LNCaP clone FGC (cell line): ENCODE measurements at regions not wholly inside any gene's neighbourhood (a gene's known extent, or its start where the extent isn't known, plus 50 kb on each side); places are given as distances from the start of the nearest gene placed in this dataset.
"Not testable (repeated sequence)": the region's sequence is repeated elsewhere in the genome, so short reads cannot be mapped to it uniquely, and the experiment has no call there.

Experiments
- DNase-seq: peaks from one replicate; pipeline ENCODE4 v3.0.0-alpha.2; 2011; ENCODE audit warnings: low read depth
- H3K4me3 ChIP-seq: 2 replicates; pipeline ENCODE4 v1.5.1; 2011; ENCODE audit warnings: mild to moderate bottlenecking, low read depth, low read length, control low read depth
- CTCF ChIP-seq: IDR thresholded peaks from 2 replicates; pipeline ENCODE4 v1.5.1; 2012; ENCODE audit warnings: mild to moderate bottlenecking; ENCODE audit not compliant: control insufficient read depth, insufficient read depth; ENCODE audit errors: extremely low read depth

- no peak for TF ChIP-seq CTCF
- H3K4me3 ChIP-seq, result no peak overlapping the region
- DNase-seq, result no peak
These were observed 119.1 kb upstream of the CLINT1 start for GRCh38 chr5:157978061-157978460.

- no peak for DNase-seq
- no peak overlapping the region for H3K4me3 ChIP-seq
- no peak for TF ChIP-seq CTCF
These were observed 117.5 kb upstream of the CLINT1 start for GRCh38 chr5:157976429-157976828.

- DNase-seq, result no peak
- no peak for TF ChIP-seq CTCF
These were observed 113.6 kb upstream of the CLINT1 start for GRCh38 chr5:157972579-157972978.

GRCh38 chr5:157971571-157972216, 112.7 kb upstream of the CLINT1 start:
- no peak for DNase-seq
- no peak for TF ChIP-seq CTCF

More at GRCh38 chr5:157972579-157972978, 113.6 kb upstream of the CLINT1 start:
- no peak overlapping the region for H3K4me3 ChIP-seq

GRCh38 chr5:157968570-157968969, 109.6 kb upstream of the CLINT1 start:
- not testable (repeated sequence) for DNase-seq, H3K4me3 ChIP-seq

More at GRCh38 chr5:157971571-157972216, 112.7 kb upstream of the CLINT1 start:
- H3K4me3 ChIP-seq, result no peak overlapping the region

- TF ChIP-seq CTCF, result no peak
- DNase-seq, result no peak
- no peak overlapping the region for H3K4me3 ChIP-seq
These were observed 107.0 kb upstream of the CLINT1 start for GRCh38 chr5:157965989-157966388.

GRCh38 chr5:157965040-157965678, 106.2 kb upstream of the CLINT1 start:
- no peak for TF ChIP-seq CTCF
- H3K4me3 ChIP-seq, result no peak overlapping the region
- no peak for DNase-seq
